Right renal cortex interstitium (tissue), 3 donors: ENCODE measurements at regions not wholly inside any gene's neighbourhood (a gene's known extent, or its start where the extent isn't known, plus 50 kb on each side); places are given as distances from the start of the nearest gene placed in this dataset.
"Not testable (repeated sequence)": the region's sequence is repeated elsewhere in the genome, so short reads cannot be mapped to it uniquely, and the experiment has no call there.

Source experiments
- DNase-seq, 3 donors: peaks; one replicate each; pipeline ENCODE4 v3.0.0-alpha.2; 2013; ENCODE audit warnings: low read depth in 3 of 3, low spot score in 2 of 3

- DNase-seq, result no peak
Observed at GRCh38 chr7:156327916-156328315, 312.7 kb upstream of the RNF32 start.

GRCh38 chr7:156327474-156327873 is 313.1 kb upstream of the RNF32 start:
- DNase-seq, result no peak

- DNase-seq, result no peak
Observed at GRCh38 chr7:156324201-156324600, 316.4 kb upstream of the RNF32 start.

GRCh38 chr7:156321430-156321829 is 319.1 kb upstream of the RNF32 start:
- not testable (repeated sequence) for DNase-seq

GRCh38 chr7:156318926-156319325 is 321.6 kb upstream of the RNF32 start:
- no peak for DNase-seq

- DNase-seq, result no peak
Observed at GRCh38 chr7:156318426-156318825, 322.1 kb upstream of the RNF32 start.

- DNase-seq, result no peak
Observed at GRCh38 chr7:156309016-156309620, 331.5 kb upstream of the RNF32 start.

- no peak for DNase-seq
Observed at GRCh38 chr7:156307193-156307592, 333.4 kb upstream of the RNF32 start.

GRCh38 chr7:156305351-156305750 is 335.2 kb upstream of the RNF32 start:
- no peak for DNase-seq

GRCh38 chr7:156282816-156283215 is 357.8 kb upstream of the RNF32 start:
- no peak for DNase-seq

- no peak for DNase-seq
Observed at GRCh38 chr7:156279635-156280034, 360.9 kb upstream of the RNF32 start.

- DNase-seq, result no peak
Observed at GRCh38 chr7:156275292-156275691, 365.3 kb upstream of the RNF32 start.

GRCh38 chr7:156274557-156274956 is 366.0 kb upstream of the RNF32 start:
- DNase-seq, result no peak

GRCh38 chr7:156261581-156261980 is 379.0 kb upstream of the RNF32 start:
- no peak for DNase-seq

- no peak for DNase-seq
Observed at GRCh38 chr7:156257904-156258303, 382.7 kb upstream of the RNF32 start.

GRCh38 chr7:156255635-156256034 is 384.9 kb upstream of the RNF32 start:
- DNase-seq, result no peak

GRCh38 chr7:156251861-156252260 is 388.7 kb upstream of the RNF32 start:
- no peak for DNase-seq

GRCh38 chr7:156240532-156240931 is 400.0 kb upstream of the RNF32 start:
- no peak for DNase-seq

- no peak for DNase-seq
Observed at GRCh38 chr7:156238366-156239133, 402.0 kb upstream of the RNF32 start.

- DNase-seq, result no peak
Observed at GRCh38 chr7:156237614-156238013, 403.0 kb upstream of the RNF32 start.

- no peak for DNase-seq
Observed at GRCh38 chr7:156236936-156237599, 403.5 kb upstream of the RNF32 start.
